ENCODE measurements at regions not wholly inside any gene's neighbourhood (a gene's known extent, or its start where the extent isn't known, plus 50 kb on each side); places are given as distances from the start of the nearest gene placed in this dataset.

DNA sequence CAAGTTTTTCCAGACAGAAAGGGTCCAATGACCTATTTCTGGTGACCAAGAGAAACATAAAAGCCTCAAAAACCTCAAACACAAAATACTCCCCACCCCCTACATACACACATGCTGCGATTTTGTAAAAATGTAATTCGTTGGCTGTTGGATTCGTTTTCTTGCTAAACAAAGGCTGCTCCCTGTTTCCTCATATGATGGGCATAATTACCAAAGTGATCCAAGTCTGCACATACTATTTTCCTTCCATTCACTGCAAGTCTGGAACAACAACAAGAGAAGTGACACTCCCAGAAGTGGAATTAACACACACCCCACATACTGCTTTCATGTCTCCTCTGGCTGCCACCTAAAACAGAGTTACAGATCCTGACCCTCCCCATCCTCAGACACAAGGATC is 131.9 kb downstream of the RAP2A start (continued):
- no peak for TF ChIP-seq CHD7 (IDR thresholded peaks at IDR 0.05; ENCODE audit: insufficient replicate concordance, low read length)
- TF ChIP-seq NRF1 (IDR thresholded peaks at IDR 0.05; ENCODE audit: low read depth, low read length) = no peak
- no peak for TF ChIP-seq HDAC2 (IDR thresholded peaks at IDR 0.05; ENCODE audit: borderline replicate concordance in 1 of 2, low read depth in 2 of 2, low read length in 2 of 2)
- no peak for TF ChIP-seq SP4 (IDR thresholded peaks at IDR 0.05; ENCODE audit: low read length)
- TF ChIP-seq MAFK (IDR thresholded peaks at IDR 0.05; ENCODE audit: low read depth, low read length) = no peak
- TF ChIP-seq BCL11A (IDR thresholded peaks at IDR 0.05; ENCODE audit: low read depth in 2 of 2, low read length in 2 of 2) = no peak
- TF ChIP-seq KDM5A (IDR thresholded peaks at IDR 0.05; ENCODE audit: low read length) = no peak
- no peak for TF ChIP-seq FOSL1 (IDR thresholded peaks at IDR 0.05; ENCODE audit: insufficient read depth, low read depth, low read length)
